Activated CD4-positive, alpha-beta T cell treated with anti-CD3 and anti-CD28 coated beads for 1 hour (primary cell): ENCODE measurements at regions not wholly inside any gene's neighbourhood (a gene's known extent, or its start where the extent isn't known, plus 50 kb on each side); places are given as distances from the start of the nearest gene placed in this dataset.
"Not testable (repeated sequence)": the region's sequence is repeated elsewhere in the genome, so short reads cannot be mapped to it uniquely, and the experiment has no call there.

Experiments
- DNase-seq: peaks from one replicate; pipeline ENCODE4 v3.0.0-alpha.2; 2020

DNA sequence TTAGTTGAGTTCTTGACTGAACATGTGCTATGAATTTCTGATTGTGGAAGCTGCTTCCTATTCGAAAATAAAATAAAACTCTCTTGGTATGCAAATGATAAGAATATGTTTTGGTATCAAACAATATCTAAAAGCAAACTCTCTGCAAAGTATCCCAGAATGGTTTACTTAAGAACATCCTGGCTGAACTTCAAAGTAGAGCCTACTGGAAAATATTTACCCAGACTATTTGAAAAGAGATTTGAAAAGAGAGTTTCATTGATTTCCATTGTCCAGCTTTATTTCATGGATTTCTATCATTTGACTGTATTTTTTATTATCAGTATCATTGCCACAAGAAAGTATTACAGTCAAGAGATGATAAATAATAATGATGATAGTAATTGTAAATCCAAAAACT, 171.1 kb upstream of the SLC7A11 start:
- no peak for DNase-seq

GRCh38 chr4:138412847-138413246, 170.7 kb upstream of the SLC7A11 start:
- DNase-seq = no peak

DNA sequence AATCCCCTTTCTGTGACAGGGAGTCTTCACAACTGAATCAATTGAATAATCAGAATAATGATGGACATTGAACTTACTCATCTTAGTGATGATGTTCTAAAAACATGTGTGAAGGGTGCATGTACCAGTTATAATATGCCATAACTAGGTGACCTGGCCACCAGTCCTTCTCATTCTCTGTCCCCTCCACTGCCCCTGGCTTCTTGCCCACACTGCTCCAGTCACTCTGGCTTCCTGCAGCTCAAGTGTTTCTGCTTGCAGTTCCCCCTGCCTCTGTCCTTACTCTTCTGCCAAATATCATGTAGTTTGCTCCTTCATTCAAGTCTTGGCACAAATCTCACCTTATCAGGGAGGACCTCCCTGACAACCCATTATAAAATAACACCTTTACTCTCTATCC, 168.1 kb upstream of the SLC7A11 start:
- DNase-seq = no peak

DNA sequence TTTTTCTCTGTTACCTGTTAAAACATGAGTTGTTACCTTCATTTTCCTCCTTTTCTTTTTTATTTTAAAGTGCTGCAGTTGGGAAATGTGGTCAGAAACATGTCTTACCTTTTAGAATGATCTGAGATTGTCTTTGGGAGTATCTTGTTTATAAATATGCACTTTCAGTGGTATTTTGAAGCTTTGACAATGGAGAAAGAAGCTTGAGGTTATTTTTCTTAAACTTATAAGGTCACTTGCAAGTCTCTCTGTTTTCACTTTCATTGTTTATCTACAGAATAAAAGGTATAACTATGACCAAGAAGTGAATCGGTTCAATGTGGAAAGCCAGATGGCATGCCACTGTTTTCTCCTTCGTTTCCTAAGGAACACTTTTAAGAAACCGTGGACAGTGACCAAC, 167.5 kb upstream of the SLC7A11 start:
- DNase-seq = no peak

GRCh38 chr4:138408758-138409157, 166.6 kb upstream of the SLC7A11 start:
- no peak for DNase-seq

DNA sequence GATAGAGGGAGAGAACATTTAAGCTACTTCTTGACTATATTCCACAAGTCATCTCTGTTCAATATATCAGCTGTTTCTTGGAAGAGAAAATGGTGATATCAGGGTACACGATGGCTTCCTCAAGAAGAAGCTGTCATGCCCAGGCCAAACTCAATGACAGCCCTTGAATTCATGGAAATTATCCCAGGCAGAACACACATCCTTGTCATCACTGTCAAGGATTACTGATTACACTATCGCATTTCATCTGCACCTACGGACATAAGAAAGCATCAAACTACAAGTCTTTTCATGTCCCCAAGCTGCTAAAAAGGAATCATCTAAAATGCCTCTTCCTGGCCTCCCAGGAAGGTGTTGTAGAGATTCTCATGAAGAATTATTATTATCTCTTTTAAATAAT, 165.2 kb upstream of the SLC7A11 start:
- no peak for DNase-seq

- DNase-seq = no peak
These were observed 164.7 kb upstream of the SLC7A11 start for GRCh38 chr4:138406876-138407275.

- DNase-seq = no peak
These were observed 163.9 kb upstream of the SLC7A11 start for GRCh38 chr4:138405934-138406567.

- DNase-seq = no peak
These were observed 163.3 kb upstream of the SLC7A11 start for GRCh38 chr4:138405466-138405891.

- DNase-seq = no peak
These were observed 162.7 kb upstream of the SLC7A11 start for GRCh38 chr4:138404801-138405200.

DNA sequence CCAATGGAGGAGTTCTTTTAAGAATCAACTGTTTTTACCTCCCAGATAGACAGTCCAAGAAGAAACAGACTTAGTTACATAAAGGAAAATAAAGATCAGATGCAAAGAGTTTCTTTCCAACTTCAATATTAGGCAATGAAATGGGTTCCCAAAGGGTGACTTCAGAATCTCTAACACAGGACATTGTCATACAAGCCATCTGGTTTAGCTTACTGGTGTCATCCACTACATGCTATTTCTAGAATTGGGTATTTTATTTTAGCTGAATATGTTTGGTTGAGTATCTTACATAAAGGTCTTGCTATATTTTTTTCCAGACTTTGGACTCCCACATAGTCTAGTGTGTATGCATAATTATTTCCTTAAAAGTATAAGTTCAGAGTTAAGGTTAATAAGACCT, 162.1 kb upstream of the SLC7A11 start:
- no peak for DNase-seq

GRCh38 chr4:138401334-138401733, 159.2 kb upstream of the SLC7A11 start:
- no peak for DNase-seq

DNA sequence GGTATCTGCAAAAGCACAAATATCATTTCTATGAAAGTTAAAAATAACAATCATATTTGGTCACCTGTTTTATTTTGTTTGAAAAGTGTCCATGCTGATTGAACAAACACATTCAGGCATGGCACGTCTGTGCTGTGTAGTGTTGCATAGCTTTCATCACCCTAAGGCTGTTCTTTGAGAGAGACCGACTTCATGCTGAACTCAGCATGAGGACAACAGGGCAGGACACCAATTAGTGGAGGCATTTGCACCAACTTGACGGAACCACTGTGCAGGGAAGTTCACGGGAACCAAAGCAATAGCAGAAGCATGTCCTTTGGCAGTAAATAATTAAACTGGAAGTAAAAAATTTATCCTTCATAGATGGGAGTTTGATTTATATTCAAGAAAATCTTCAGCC, 158.4 kb upstream of the SLC7A11 start:
- no peak for DNase-seq

DNA sequence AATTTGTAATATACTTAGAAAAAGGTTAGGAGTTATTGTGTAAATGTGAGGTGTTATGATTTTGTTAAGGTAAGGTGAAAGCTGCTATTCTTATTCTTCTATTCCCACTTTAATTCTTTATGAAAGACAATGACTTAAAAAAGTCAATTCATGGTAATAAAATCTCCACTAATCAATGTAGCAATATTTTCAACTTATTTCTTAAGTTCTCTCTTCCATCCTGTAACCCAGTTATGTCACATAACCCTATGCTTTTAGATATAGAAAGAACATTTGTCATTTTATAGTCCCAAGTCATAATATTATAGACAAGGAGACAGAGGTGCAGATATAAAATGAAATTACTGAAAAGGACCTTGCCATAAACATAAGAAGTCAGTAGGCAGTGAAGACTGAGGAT, 157.9 kb upstream of the SLC7A11 start:
- no peak for DNase-seq

GRCh38 chr4:138399081-138399480, 156.9 kb upstream of the SLC7A11 start:
- no peak for DNase-seq

DNA sequence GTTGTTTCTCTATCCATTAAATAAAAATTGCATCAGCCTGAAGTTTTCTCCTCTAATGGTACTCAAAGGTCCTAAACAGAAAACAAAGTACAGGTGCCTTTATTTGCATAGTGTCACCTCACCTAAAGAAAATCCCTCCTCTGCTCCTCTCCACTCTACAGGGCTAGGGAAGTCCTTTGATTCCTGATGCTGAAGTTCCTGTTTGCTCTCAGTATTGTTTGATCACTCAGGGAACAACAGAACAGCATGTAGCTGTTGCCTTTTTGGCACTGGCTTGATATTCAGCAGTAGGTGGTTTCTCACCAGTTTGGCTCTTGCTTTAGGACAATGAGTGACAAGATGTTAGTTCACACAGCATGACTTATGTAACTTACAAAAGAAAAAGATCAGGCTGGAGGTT, 156.2 kb upstream of the SLC7A11 start:
- DNase-seq = no peak

DNA sequence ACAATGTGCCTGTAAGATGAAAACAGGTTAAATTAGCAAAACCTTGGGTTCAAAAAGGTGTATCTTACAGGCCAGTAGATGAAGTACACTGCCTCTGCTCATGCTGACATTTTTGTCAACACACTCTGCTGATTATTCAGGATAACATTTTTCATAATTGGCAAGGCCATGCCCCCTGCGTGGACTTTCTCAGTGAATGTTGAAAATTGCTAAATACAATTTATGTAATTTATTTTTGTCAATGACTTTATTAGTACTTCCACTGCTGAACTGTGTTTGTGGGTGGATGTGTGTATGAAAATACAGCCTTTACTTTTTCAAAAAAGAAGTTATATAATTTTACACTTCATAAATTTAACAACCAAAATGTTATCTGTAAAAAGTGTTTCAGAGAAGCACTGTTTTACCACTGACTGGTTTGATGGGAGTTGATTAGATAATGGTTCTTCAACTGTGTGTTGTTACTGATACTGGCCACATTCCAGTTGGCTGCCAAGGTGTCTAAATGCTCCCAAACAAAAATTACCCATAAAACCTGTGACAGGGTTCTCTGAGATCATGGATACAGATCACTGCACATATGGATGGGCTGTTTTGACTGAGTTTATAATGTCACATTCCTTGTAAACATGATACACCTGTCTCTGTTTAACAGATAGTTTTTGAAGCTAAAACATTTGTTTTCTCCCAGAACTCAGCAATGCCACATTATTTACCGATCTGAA, 151.9 kb upstream of the SLC7A11 start:
- no peak for DNase-seq

GRCh38 chr4:138392751-138393308, 150.7 kb upstream of the SLC7A11 start:
- DNase-seq = no peak

GRCh38 chr4:138389976-138390685, 148.0 kb upstream of the SLC7A11 start:
- no peak for DNase-seq

GRCh38 chr4:138374947-138375346, 132.8 kb upstream of the SLC7A11 start:
- DNase-seq = no peak

DNA sequence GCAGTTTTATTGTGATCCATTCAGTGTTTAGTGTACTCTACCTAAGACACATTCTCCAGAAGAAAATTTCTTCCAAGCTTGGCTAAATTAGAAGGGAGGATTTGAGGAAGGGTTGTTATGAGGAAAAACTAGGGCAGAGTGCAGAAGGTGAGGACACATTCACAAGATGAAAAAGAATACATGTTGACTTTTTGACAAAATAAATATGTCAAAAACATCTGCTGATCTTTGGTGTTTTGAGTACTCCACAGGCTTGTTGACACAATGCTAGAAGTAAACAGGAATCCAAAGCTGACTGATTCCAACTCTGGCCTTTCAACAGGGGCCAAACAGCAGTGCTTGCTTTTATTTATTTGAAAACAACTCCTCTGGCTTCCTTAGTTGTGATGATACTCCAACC, 125.8 kb upstream of the SLC7A11 start:
- DNase-seq = no peak

DNA sequence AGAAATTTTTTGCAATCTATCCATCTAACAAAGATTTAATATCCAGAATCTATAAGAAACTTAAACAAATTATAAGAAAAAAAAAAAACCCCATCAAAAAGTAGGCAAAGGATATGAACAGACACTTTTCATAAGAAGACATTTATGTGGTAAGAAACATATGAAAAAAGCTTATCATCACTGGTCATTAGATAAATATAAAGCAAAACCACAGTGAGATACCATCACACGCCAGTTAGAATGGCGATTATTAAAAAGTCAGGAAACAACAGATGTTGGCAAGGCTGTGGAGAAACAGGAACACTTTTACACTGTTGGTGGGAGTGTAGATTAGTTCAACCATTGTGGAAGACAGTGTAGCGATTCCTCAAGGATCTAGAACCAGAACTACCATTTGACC, 110.3 kb upstream of the SLC7A11 start:
- DNase-seq = not testable (repeated sequence)

DNA sequence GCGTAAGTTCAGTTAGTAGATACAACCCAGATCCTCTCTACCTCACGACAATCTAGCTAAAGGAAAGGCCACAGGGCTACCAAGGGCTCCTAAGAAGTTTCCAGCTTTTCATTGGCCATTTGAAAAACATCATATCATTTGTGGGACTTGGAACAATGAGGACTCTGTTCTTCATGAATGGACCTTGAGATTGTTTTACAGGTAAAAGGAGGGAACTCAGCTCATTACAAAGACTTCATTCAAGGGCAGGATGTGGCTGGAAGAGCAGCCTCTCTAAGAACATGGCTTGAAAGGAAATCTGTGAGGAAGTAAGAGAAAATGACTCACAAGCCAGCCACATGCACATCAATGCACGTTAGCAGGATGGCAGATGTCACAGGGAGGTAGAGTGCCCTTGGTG, 105.9 kb upstream of the SLC7A11 start:
- no peak for DNase-seq

DNA sequence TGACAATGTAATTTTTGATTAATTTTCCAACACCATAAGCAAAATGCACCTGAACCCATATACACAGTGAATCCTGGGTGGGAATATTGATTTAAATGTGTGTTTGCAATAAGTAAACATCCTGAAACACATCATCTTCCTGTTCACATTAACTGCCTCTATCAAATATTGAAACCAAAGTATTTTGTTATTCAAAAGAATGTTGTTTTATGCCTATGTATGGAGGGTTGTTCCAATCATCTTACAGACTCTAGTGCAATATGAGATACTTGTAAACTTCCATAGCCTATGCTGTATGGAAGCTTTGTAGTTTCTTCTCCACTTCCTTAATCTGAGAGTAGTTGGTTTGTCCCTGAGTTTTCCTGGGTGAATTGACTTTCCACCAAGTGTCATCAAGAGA, 105.4 kb upstream of the SLC7A11 start:
- DNase-seq = no peak
